Endothelial cell of umbilical vein (primary cell): ENCODE measurements at regions not wholly inside any gene's neighbourhood (a gene's known extent, or its start where the extent isn't known, plus 50 kb on each side); places are given as distances from the start of the nearest gene placed in this dataset.

ENCODE experiments used
- CTCF ChIP-seq, 2 donors: IDR thresholded peaks; 1 replicate in 1 of 2; 2 replicates in 1 of 2; pipeline ENCODE4 v1.5.1; 2011; ENCODE audit warnings: low read length in 2 of 2, mild to moderate bottlenecking in 2 of 2, moderate library complexity in 2 of 2, control low read depth in 1 of 2, inconsistent platforms in 1 of 2, low read depth in 1 of 2; ENCODE audit not compliant: insufficient read depth in 1 of 2; ENCODE audit errors: extremely low read depth in 1 of 2
- EZH2 ChIP-seq: IDR thresholded peaks from 2 replicates; pipeline ENCODE4 v1.6.1; 2012; ENCODE audit warnings: borderline replicate concordance, low read depth, mild to moderate bottlenecking, moderate library complexity, low read length, inconsistent platforms; ENCODE audit not compliant: severe bottlenecking
- MYC ChIP-seq: IDR thresholded peaks from one replicate; pipeline ENCODE4 v1.6.1; 2011; ENCODE audit warnings: mild to moderate bottlenecking, low read depth, low read length
- POLR2A ChIP-seq: IDR thresholded peaks from 2 replicates; pipeline ENCODE4 v1.6.1; 2012; ENCODE audit warnings: low read depth, mild to moderate bottlenecking, control low read depth, low read length
- POLR2AphosphoS5 ChIP-seq: IDR thresholded peaks from 2 replicates; pipeline ENCODE4 v1.6.1; 2012; ENCODE audit warnings: low read depth, mild to moderate bottlenecking, control low read depth, low read length, moderate library complexity; ENCODE audit not compliant: insufficient read depth

- no peak for TF ChIP-seq CTCF (IDR thresholded peaks at IDR 0.05; ENCODE audit: extremely low read depth in 1 of 2, insufficient read depth in 1 of 2, low read depth in 1 of 2, low read length in 2 of 2)
- no peak for TF ChIP-seq EZH2
- no peak for TF ChIP-seq POLR2A
- no peak for TF ChIP-seq POLR2AphosphoS5
- no peak for TF ChIP-seq MYC
Observed at GRCh38 chr21:36239585-36239984, 80.4 kb upstream of the MORC3 start.
